AG09309 (cell line): ENCODE measurements at regions not wholly inside any gene's neighbourhood (a gene's known extent, or its start where the extent isn't known, plus 50 kb on each side); places are given as distances from the start of the nearest gene placed in this dataset.

Experiments used
- DNase-seq: peaks from one replicate; pipeline ENCODE4 v3.0.0-alpha.2; 2010; ENCODE audit warnings: low read depth
- H3K4me3 ChIP-seq: 2 replicates; pipeline ENCODE4 v1.5.1; 2011; ENCODE audit warnings: mild to moderate bottlenecking, low read depth, low read length, moderate library complexity; ENCODE audit not compliant: control insufficient read depth
- TF ChIP-seq, protein P1 (sequence below): IDR thresholded peaks from 2 replicates; pipeline ENCODE4 v1.5.1; 2011; ENCODE audit warnings: mild to moderate bottlenecking, low read depth, low read length, inconsistent platforms; ENCODE audit not compliant: insufficient read depth, control insufficient read depth; ENCODE audit errors: missing control alignments

- DNase-seq = no peak
- no peak overlapping the region for H3K4me3 ChIP-seq
- TF ChIP-seq, protein P1, sequence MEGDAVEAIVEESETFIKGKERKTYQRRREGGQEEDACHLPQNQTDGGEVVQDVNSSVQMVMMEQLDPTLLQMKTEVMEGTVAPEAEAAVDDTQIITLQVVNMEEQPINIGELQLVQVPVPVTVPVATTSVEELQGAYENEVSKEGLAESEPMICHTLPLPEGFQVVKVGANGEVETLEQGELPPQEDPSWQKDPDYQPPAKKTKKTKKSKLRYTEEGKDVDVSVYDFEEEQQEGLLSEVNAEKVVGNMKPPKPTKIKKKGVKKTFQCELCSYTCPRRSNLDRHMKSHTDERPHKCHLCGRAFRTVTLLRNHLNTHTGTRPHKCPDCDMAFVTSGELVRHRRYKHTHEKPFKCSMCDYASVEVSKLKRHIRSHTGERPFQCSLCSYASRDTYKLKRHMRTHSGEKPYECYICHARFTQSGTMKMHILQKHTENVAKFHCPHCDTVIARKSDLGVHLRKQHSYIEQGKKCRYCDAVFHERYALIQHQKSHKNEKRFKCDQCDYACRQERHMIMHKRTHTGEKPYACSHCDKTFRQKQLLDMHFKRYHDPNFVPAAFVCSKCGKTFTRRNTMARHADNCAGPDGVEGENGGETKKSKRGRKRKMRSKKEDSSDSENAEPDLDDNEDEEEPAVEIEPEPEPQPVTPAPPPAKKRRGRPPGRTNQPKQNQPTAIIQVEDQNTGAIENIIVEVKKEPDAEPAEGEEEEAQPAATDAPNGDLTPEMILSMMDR = no peak
Measured at GRCh38 chr10:78979938-78980337, 88.8 kb upstream of the ZMIZ1 start.

DNA sequence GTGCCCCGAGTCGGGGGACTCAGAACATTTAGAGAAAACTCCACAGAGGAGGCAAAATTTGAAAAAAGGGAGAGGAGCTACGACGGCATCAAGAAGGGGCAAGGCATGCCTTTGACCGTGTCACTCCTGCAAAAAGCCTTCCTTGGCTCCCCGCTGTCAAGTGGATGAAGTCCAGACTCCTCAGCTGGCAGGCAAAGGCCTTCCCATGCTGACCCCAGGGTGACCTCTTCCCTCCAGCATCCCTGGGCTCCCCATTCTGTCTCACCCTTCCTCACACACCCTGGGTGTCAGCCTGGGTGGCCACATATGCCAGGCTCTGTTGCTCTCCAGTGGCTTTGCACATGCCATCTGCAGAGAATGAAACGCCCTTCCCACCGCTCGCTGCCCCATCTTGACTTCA is 88.4 kb upstream of the ZMIZ1 start:
- no peak overlapping the region for H3K4me3 ChIP-seq
- TF ChIP-seq, protein P1 = no peak
- DNase-seq = no peak

DNA sequence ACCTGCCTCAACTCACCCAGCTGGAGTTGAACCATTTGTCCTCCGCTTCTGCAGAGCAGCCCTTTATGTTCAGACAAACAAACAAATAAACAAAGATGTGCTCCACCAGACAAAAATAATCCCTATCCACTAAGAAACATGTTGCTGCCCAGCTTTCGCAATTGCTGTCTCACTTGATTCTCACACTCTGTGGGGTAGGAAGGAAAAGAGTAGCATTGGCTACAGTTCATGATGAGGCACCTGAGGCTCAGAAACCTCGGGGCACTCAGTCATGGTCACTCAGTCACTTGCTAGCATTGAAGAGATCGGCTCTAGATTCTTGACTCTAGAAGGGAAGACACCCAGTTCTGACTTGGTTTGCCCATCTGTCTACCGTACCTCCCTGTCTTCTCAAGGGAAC is 88.0 kb upstream of the ZMIZ1 start:
- H3K4me3 ChIP-seq = no peak overlapping the region
- TF ChIP-seq, protein P1 = no peak
- DNase-seq = no peak

- TF ChIP-seq, protein P1 = no peak
- no peak overlapping the region for H3K4me3 ChIP-seq
- DNase-seq = no peak
Measured at GRCh38 chr10:78981257-78981969, 87.4 kb upstream of the ZMIZ1 start.

DNA sequence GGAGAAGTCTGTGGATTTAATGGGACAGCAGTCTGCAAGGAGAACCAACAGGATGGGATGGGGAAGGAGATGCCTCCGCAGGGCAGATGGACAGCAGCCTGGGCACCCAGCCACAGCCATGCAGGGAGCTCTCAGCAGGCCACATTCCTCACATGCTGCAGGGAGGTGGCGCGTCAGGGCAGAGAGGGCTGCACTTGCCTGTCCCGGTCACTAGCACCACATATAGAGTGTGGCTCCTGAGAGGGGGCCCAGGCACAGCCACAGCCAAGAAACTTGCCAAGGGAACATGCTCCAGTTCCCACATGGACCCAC is 86.8 kb upstream of the ZMIZ1 start:
- no peak overlapping the region for H3K4me3 ChIP-seq
- TF ChIP-seq, protein P1 = no peak
- DNase-seq = no peak

DNA sequence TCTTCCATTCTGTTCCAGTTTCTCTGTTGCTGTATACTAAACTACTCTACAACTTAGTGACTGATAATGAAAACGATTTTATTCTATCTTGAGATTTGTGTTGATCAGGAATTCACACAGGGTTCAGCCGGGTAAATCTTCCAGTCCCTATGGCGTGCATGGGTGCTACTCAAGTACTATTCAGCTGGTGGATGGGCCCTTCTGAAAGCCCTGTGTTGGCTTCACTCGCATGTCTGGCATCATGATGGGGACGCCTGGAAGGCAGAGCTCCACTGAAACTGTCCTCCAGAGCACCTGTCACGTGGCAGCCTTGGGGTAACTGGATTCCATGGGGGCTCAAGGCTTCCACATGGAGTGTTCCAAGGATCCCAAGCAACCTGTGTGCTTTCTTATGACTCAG is 86.0 kb upstream of the ZMIZ1 start:
- no peak overlapping the region for H3K4me3 ChIP-seq
- no peak for DNase-seq
- TF ChIP-seq, protein P1 = no peak

DNA sequence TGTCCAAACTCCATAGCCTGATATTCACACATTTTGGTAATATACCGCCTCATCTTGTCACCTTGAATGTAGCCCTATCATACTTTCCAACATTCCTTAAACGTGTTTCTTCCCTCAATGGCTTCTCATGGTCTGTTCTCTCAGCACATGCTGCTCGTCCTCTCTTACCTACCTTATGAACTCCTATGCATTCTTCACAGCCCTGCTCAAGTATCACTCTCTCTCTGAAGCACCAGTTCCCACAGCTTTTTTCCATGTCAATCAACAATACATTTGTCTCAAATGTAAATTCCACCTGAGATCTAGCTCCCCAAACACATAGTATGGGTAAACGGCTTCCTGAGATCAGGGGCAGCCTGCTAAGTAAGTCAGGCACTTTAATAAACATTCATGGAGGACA is 85.2 kb upstream of the ZMIZ1 start:
- H3K4me3 ChIP-seq = no peak overlapping the region
- TF ChIP-seq, protein P1 = no peak

More for the DNA sequence above, 85.2 kb upstream of the ZMIZ1 start:
- no peak for DNase-seq
